ENCODE measurements at regions not wholly inside any gene's neighbourhood (a gene's known extent, or its start where the extent isn't known, plus 50 kb on each side); places are given as distances from the start of the nearest gene placed in this dataset.

DNA sequence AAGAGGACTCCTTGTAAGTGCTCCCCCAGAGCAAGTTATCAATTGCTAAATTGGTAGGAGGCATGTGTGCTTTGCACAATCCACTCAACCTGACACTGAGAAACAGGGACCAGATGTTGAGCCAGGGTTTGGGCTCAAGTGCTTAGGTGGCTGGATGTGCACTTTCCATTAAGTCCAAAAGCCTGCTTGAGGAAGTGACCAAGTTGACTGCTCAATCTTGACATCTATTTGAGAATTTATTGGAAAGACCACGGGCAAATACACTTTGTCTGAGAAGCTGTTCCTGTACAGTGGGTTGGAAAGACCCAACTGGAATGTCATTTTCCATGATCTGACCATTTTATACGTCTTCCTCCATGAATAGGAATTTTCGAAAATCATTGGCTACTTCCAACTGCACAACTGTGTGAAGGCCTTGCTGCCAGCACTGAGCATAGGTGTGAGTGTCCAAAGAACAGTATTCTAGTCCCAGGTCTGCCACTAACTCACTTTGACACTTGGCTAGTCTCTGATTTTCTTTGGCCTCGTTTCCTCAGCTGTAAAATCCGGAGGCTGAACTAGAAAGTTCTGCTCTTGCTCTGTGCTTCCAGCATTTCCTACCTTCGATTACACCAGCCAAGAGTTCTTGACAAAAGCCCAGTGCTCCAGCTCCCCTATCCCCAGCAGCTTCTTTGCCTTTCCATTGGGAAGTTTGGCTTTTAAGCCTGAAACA, 186.9 kb upstream of the ECI2 start:
- ChIA-PET POLR2A (no interaction called here), CTCF (no interaction called here)
- H3K27ac Mint-ChIP-seq: no peak overlapping the region
- H3K27me3 Mint-ChIP-seq: peaks cover 18% of the 10 kb centered on the region
- H3K36me3 Mint-ChIP-seq (ENCODE audit: low read depth): no peaks in the 10 kb centered on the region
- TF ChIP-seq, protein P1, sequence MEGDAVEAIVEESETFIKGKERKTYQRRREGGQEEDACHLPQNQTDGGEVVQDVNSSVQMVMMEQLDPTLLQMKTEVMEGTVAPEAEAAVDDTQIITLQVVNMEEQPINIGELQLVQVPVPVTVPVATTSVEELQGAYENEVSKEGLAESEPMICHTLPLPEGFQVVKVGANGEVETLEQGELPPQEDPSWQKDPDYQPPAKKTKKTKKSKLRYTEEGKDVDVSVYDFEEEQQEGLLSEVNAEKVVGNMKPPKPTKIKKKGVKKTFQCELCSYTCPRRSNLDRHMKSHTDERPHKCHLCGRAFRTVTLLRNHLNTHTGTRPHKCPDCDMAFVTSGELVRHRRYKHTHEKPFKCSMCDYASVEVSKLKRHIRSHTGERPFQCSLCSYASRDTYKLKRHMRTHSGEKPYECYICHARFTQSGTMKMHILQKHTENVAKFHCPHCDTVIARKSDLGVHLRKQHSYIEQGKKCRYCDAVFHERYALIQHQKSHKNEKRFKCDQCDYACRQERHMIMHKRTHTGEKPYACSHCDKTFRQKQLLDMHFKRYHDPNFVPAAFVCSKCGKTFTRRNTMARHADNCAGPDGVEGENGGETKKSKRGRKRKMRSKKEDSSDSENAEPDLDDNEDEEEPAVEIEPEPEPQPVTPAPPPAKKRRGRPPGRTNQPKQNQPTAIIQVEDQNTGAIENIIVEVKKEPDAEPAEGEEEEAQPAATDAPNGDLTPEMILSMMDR (IDR thresholded peaks at IDR 0.05): no peak
- DNase-seq (no peak), ATAC-seq (no peak)
- H3K4me1 Mint-ChIP-seq (ENCODE audit: low read depth): no peaks in the 10 kb centered on the region
- intact Hi-C loops (cut with micrococcal nuclease): no loop called here
- H3K9me3 Mint-ChIP-seq: no peaks in the 10 kb centered on the region
- H3K4me3 Mint-ChIP-seq: no peak overlapping the region

DNA sequence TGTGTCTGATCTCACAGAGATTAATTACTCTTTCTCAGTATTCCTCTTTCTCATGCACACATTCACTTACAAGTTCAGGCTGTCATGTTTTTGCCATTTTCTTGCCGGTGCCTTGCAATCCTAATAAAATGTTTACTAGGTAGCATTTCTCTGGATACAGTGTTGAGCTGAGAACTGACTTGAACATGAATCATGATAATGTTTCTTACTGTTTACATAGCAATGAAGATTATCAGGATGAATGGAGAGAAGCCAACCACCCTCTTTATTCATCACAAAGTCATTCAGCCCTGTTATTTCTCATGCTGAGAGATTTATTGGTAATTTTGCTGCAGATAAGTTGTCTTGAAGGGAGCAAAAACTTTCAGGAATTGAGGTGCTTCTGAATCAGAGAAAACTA, 185.5 kb upstream of the ECI2 start:
- ATAC-seq (no peak), DNase-seq (no peak)
- ChIA-PET CTCF (no interaction called here), POLR2A (no interaction called here)
- peaks cover 20% of the 10 kb centered on the region for H3K27me3 Mint-ChIP-seq
- no peaks in the 10 kb centered on the region for H3K9me3 Mint-ChIP-seq
- H3K4me3 Mint-ChIP-seq: no peak overlapping the region
- TF ChIP-seq, protein P1 (IDR thresholded peaks at IDR 0.05): no peak
- intact Hi-C loops (cut with micrococcal nuclease): no loop called here
- no peaks in the 10 kb centered on the region for H3K36me3 Mint-ChIP-seq (ENCODE audit: low read depth)
- H3K4me1 Mint-ChIP-seq (ENCODE audit: low read depth): no peaks in the 10 kb centered on the region
- no peak overlapping the region for H3K27ac Mint-ChIP-seq

DNA sequence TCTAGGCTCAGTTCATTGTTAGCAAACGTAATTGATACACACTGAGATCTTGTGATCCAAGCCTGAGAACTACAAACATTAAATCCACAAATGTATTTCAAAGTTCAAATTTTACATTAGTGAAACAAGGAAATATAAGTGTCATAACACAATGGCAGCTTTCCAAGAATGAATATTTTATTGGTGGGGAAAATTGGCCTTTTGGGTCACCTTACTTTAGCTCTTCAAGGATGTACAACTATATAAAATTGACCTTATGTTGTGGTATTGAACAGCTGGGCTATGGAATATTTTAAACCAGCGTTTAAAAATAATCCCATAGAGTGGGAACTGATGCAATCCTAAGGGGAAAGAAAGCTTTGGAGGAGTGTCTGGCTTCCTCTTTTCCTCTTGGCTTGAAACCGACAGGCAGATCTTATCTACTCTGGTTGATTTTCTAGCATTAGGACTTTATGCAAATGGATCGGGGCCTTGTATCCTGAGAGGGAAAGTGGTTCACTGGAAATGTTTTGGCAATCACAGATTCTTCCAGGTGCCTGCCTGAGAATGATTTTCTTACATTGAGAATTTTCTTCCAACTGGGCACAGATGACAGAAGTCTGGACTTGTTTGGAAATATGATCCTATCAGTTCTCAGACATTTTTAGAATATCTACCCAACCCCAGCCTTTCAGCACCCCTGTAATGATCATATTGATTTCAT, 184.8 kb upstream of the ECI2 start:
- TF ChIP-seq, protein P1 (IDR thresholded peaks at IDR 0.05): no peak
- Mint-ChIP-seq H3K4me1 (ENCODE audit: low read depth) (no peaks in the 10 kb centered on the region), H3K27me3 (peaks cover 24% of the 10 kb centered on the region), H3K36me3 (ENCODE audit: low read depth) (no peaks in the 10 kb centered on the region), H3K9me3 (no peaks in the 10 kb centered on the region), H3K27ac (no peak overlapping the region), H3K4me3 (no peak overlapping the region)
- ChIA-PET POLR2A (no interaction called here), CTCF (no interaction called here)
- intact Hi-C loops (cut with micrococcal nuclease): no loop called here
- ATAC-seq (no peak), DNase-seq (no peak)

DNA sequence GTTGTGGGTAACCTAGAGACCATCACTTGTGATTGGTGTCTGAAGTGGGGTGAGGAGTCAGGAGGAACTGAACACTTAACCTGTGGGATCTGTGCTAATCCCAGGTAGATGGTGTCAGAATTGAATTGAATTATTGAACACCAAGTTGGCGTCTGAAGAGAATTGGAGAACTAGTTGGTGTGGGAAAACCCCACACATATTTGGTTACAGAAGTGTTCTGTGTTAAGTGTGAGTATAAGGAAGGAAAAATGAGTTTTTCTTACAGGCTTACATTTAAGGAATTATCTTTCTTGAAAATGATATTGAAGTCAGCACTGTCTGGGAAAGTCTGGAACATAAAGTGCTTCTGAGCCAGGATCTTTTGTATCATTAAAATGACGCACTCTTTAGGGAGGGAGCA, 182.9 kb upstream of the ECI2 start:
- CTCF ChIA-PET: no interaction called here
- POLR2A ChIA-PET: no interaction called here

DNA sequence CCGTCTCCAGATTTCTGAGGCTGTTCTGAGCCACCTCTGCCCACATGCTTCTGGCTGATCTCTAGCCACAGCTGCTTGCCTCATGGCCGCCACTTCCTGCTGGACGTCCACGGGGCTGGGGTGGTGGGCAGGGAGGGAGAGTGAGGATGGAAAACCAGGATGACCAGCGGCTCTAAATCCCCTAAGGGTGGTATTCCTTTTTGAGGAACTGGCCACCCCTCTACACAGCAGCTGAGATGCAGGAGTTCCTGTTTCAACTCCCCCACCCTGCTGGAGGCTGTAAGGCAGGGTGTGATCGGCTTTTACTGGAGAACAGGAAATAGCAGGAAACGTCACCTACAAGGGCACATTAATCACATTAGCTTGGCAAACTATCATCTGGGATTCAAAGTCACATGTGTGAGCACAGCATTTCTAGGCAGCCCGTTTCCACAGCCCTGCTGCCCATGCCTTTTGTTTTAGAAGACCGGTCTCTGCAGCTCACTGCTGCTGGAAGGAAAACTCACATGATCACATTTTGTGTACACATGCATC, 181.6 kb upstream of the ECI2 start:
- intact Hi-C loops (cut with micrococcal nuclease): no loop called here
- POLR2A ChIA-PET: no interaction called here
- no peaks in the 10 kb centered on the region for H3K4me1 Mint-ChIP-seq (ENCODE audit: low read depth)
- H3K36me3 Mint-ChIP-seq (ENCODE audit: low read depth): no peaks in the 10 kb centered on the region
- ATAC-seq (no peak), DNase-seq (no peak)
- H3K27me3 Mint-ChIP-seq: peaks cover 19% of the 10 kb centered on the region
- H3K9me3 Mint-ChIP-seq: peaks cover 12% of the 10 kb centered on the region
- H3K27ac Mint-ChIP-seq: no peak overlapping the region
- CTCF ChIA-PET: no interaction called here
- no peak overlapping the region for H3K4me3 Mint-ChIP-seq
- TF ChIP-seq, protein P1 (IDR thresholded peaks at IDR 0.05): no peak

More for the DNA sequence above, 182.9 kb upstream of the ECI2 start:
- TF ChIP-seq, protein P1 (IDR thresholded peaks at IDR 0.05): no peak
- ATAC-seq (no peak), DNase-seq (no peak)
- Mint-ChIP-seq H3K27ac (no peak overlapping the region), H3K4me1 (ENCODE audit: low read depth) (no peaks in the 10 kb centered on the region), H3K9me3 (peaks cover 3% of the 10 kb centered on the region), H3K4me3 (no peak overlapping the region), H3K36me3 (ENCODE audit: low read depth) (no peaks in the 10 kb centered on the region), H3K27me3 (peaks cover 24% of the 10 kb centered on the region)
- intact Hi-C loops (cut with micrococcal nuclease): no loop called here

All from activated CD8-positive, alpha-beta T cell treated with anti-CD3 and anti-CD28 coated beads for 36 hours (primary cell).